ENCODE measurements at regions not wholly inside any gene's neighbourhood (a gene's known extent, or its start where the extent isn't known, plus 50 kb on each side); places are given as distances from the start of the nearest gene placed in this dataset.

DNA sequence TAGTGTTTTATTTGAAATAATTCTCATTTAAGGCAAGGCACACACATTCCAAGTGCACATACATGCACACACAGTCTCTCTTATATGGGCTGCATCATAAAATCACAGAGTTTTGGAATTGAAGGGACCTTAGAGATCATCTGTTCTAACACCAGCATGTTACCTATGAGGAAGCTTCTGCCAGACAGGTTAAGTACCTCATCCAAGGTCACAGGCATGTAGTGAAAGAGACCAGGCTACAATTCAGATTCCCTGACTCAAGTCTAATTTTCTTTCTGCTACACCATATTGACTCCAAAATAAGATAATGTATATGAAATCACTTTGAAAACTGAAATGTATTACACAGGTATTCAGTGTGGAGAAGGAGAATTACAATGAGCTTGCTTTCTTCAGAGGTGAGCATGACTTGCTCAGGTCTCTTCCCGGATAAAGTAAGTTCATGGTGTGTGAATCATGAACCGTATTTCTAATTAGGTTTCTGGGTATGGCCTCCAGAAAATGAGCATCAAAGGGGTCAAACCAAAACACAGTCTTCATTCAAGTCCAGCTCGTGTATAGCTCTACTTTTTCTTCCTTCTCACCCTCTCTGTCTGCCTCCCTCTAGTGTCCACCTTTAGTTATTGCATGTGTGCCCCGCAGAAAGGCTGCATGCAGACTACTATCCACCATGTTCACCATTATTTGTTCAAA, 411.9 kb downstream of the FUT8 start:
- H3K27ac ChIP-seq = no peak overlapping the region
- TF ChIP-seq, protein P1, sequence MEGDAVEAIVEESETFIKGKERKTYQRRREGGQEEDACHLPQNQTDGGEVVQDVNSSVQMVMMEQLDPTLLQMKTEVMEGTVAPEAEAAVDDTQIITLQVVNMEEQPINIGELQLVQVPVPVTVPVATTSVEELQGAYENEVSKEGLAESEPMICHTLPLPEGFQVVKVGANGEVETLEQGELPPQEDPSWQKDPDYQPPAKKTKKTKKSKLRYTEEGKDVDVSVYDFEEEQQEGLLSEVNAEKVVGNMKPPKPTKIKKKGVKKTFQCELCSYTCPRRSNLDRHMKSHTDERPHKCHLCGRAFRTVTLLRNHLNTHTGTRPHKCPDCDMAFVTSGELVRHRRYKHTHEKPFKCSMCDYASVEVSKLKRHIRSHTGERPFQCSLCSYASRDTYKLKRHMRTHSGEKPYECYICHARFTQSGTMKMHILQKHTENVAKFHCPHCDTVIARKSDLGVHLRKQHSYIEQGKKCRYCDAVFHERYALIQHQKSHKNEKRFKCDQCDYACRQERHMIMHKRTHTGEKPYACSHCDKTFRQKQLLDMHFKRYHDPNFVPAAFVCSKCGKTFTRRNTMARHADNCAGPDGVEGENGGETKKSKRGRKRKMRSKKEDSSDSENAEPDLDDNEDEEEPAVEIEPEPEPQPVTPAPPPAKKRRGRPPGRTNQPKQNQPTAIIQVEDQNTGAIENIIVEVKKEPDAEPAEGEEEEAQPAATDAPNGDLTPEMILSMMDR (IDR thresholded peaks at IDR 0.05) = peak; percentile 91
- TF ChIP-seq ZFX (IDR thresholded peaks at IDR 0.05; ENCODE audit: borderline replicate concordance) = no peak

DNA sequence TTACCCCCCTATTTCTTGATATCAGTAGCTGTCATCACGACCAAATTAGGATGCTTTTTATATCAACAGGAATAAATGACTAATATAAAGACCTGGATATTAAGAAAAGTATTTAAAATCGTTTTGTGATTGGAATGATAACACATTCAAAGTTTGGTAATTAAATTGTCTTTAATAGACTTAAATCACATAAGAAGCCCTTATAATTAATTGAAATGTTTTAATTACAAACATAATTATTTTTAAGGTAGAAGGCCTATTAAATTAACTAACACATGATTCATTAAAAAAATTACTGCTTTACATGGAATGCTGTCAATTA, 412.4 kb downstream of the FUT8 start:
- H3K27ac ChIP-seq = no peak overlapping the region
- no peak for TF ChIP-seq ZFX (IDR thresholded peaks at IDR 0.05; ENCODE audit: borderline replicate concordance)
- TF ChIP-seq, protein P1 (IDR thresholded peaks at IDR 0.05) = peak; percentile 66

DNA sequence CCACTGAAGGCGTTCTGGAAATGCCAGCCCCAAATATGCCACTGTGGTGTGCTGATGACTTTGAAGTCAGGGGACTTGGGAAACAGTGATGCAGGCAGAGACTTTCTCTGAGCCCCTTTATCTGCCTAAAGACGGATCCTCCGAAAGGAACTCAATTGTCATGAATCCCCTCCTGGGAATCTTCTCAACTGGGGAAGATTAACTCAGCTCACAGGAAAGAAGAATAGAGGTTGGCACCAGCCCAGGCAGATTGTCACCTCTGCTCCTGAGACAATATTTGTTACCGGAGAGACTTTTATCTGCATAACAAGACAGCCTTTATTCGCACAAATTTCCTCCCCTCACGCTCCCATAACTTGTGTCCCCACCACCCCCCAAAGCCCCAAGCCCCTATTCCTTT, 414.4 kb downstream of the FUT8 start:
- TF ChIP-seq, protein P1 (IDR thresholded peaks at IDR 0.05) = no peak
- no peak for TF ChIP-seq ZFX (IDR thresholded peaks at IDR 0.05; ENCODE audit: borderline replicate concordance)
- H3K27ac ChIP-seq = no peak overlapping the region

DNA sequence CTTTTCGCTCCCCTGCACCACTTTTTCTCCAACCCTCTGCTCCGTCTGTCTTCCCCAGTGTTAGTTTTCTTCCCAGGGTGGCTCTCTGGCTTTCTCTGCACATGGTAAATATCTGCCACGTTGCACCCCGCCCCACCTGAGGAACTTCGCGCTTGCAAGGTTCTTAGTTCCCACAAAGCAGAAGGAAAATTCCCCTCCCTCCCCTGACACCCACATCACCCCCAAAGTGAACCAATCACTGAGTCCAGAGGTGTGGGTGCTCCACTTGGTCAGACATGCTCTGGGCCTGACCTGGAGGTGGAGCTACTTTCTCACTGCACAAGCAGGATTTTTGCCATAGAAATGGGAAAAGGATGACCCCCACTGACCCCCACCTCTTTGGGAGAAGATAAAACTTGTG, 415.0 kb downstream of the FUT8 start:
- no peak overlapping the region for H3K27ac ChIP-seq
- no peak for TF ChIP-seq ZFX (IDR thresholded peaks at IDR 0.05; ENCODE audit: borderline replicate concordance)
- TF ChIP-seq, protein P1 (IDR thresholded peaks at IDR 0.05) = no peak

DNA sequence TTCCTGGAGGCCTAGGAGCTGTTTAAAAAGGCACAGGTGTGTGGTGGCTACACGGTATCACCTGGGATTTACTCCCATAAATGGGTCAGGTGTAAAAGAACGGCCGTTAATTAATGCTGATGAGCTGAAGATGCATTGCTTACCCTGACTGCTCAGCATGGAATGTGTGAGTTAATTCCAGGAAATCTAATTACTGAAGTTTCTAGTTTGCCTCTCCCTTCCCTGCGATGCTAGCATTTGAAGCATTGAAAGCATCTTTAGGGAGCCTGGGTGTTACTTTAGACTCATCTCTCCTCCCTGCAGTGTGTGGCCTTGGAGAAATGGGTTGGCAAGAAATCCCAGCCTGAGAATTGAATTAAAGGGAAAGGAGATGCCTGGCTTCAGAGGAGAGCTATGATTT, 415.9 kb downstream of the FUT8 start:
- TF ChIP-seq, protein P1 (IDR thresholded peaks at IDR 0.05) = no peak
- TF ChIP-seq ZFX (IDR thresholded peaks at IDR 0.05; ENCODE audit: borderline replicate concordance) = no peak
- H3K27ac ChIP-seq = no peak overlapping the region

DNA sequence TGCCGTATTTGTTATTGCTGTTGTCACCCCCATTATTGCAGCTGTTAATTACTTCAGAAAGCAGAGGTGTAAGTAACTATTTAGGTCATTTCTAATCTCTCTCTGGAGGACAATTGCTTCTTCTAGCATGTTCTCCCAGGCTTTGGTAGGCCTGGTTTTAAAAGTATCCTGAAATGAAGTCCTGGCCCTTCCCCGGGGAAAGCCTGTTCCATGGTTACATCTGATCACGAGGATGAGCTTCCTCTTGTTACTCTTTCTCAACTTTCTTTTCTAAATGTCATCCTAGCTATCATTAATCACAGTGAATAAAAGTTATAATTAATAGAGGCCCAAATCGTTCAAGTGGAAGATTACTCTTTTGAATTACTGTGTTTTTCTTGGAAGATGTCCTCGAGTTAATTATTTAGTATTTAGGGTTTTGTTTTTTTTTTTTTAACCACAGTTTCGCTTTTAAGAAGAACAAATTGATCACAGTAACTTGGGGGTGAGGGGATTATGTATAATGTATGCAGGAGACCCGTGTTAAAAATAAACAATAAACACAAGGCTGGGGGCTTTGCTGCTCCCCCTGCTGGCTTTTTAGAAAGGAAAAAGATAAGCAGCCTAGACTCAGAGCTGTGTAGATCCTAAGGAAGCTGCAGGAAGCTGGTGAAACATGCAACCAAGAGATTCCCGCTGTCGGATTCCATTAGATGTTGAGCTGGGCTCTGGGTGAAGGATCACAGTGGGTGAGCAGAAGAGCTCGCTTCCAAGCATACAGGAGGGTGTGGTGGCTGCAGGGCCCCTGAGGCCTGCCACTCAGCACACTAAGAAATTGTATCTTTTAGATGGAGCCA, 420.1 kb downstream of the FUT8 start:
- no peak overlapping the region for H3K27ac ChIP-seq
- no peak for TF ChIP-seq ZFX (IDR thresholded peaks at IDR 0.05; ENCODE audit: borderline replicate concordance)
- TF ChIP-seq, protein P1 (IDR thresholded peaks at IDR 0.05) = peak; percentile 18; the same call in 1 of the 2 replicates

DNA sequence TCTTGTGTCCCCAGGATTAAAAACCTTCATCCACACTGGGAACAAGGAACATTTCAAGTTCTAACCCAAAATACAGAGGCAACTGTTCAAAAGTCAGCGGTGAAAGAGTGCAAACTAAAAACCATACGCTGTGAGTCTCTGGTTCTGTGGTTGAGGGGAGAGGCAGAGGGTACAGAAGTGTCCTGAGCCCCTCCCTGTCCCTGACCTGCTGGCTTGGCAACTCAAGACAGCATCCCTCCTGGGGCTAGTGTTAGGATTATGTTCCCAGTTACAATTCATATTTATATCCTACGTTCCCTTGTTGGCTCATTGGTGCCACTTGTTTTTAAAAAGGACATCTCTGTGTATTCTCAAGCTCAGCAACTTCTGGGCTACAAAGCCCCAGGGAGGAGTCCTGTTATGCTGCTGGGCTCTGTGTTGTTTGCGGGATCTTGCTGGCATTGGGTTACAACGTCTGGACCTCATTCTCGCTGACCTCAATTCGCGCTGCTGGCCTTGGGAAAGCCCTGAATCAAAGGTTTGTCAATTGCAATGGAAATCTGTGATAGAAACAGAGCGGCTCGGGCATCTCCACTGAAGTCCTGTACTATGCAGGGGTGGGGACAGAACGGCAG, 420.8 kb downstream of the FUT8 start:
- TF ChIP-seq ZFX (IDR thresholded peaks at IDR 0.05; ENCODE audit: borderline replicate concordance) = no peak
- TF ChIP-seq, protein P1 (IDR thresholded peaks at IDR 0.05) = no peak
- no peak overlapping the region for H3K27ac ChIP-seq

All from 22Rv1 (cell line).